ENCODE measurements at regions not wholly inside any gene's neighbourhood (a gene's known extent, or its start where the extent isn't known, plus 50 kb on each side); places are given as distances from the start of the nearest gene placed in this dataset.

- no peak for TF ChIP-seq REST (IDR thresholded peaks at IDR 0.05; ENCODE audit: insufficient read depth in 1 of 2, low read depth in 2 of 2, low read length in 2 of 2)
- TF ChIP-seq TAF1 (IDR thresholded peaks at IDR 0.05; ENCODE audit: borderline replicate concordance, insufficient read depth, low read length), result no peak
- no peak for TF ChIP-seq SIN3A (IDR thresholded peaks at IDR 0.05; ENCODE audit: borderline replicate concordance, insufficient read depth, low read length)
- no peak for TF ChIP-seq FOXP2 (optimal IDR thresholded peaks at IDR 0.05; ENCODE audit: borderline replicate concordance, extremely low read depth, extremely low read length, insufficient read depth)
Measured at GRCh38 chr17:77657839-77658238, 300.7 kb upstream of the TNRC6C start.

- TF ChIP-seq FOXP2 (optimal IDR thresholded peaks at IDR 0.05; ENCODE audit: borderline replicate concordance, extremely low read depth, extremely low read length, insufficient read depth) (no peak), SIN3A (IDR thresholded peaks at IDR 0.05; ENCODE audit: borderline replicate concordance, insufficient read depth, low read length) (no peak), TAF1 (IDR thresholded peaks at IDR 0.05; ENCODE audit: borderline replicate concordance, insufficient read depth, low read length) (no peak), POLR2AphosphoS5 (IDR thresholded peaks at IDR 0.05; ENCODE audit: low read depth, low read length) (no peak), REST (IDR thresholded peaks at IDR 0.05; ENCODE audit: insufficient read depth in 1 of 2, low read depth in 2 of 2, low read length in 2 of 2) (no peak)
Measured at GRCh38 chr17:77660524-77660923, 298.0 kb upstream of the TNRC6C start.

DNA sequence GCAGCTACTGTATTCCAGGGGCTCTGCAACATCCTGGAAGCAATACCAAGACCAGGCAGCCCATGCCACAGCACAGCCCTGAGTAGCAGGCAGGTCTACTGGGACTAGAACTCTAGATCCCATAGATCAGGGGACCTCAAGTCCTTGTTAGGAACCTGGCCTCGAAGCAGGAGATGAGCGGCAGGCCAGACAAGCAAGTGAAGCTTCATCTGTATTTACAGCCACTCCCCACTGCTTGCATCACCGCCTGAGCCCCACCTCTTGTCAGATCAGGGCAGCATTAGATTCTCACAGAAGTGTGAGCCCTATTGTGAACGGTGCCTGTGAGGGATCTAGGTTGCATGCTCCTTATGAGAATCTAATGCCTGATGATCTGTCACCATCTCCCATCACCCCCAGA lies 295.7 kb upstream of the TNRC6C start:
- no peak for TF ChIP-seq SIN3A (IDR thresholded peaks at IDR 0.05; ENCODE audit: borderline replicate concordance, insufficient read depth, low read length)
- no peak for TF ChIP-seq REST (IDR thresholded peaks at IDR 0.05; ENCODE audit: insufficient read depth in 1 of 2, low read depth in 2 of 2, low read length in 2 of 2)

- TF ChIP-seq FOXP2 (optimal IDR thresholded peaks at IDR 0.05; ENCODE audit: borderline replicate concordance, extremely low read depth, extremely low read length, insufficient read depth) (no peak), SIN3A (IDR thresholded peaks at IDR 0.05; ENCODE audit: borderline replicate concordance, insufficient read depth, low read length) (no peak), TAF1 (IDR thresholded peaks at IDR 0.05; ENCODE audit: borderline replicate concordance, insufficient read depth, low read length) (no peak), REST (IDR thresholded peaks at IDR 0.05; ENCODE audit: insufficient read depth in 1 of 2, low read depth in 2 of 2, low read length in 2 of 2) (no peak), POLR2AphosphoS5 (IDR thresholded peaks at IDR 0.05; ENCODE audit: low read depth, low read length) (no peak)
Measured at GRCh38 chr17:77664097-77664729, 294.3 kb upstream of the TNRC6C start.

- TF ChIP-seq POLR2AphosphoS5 (IDR thresholded peaks at IDR 0.05; ENCODE audit: low read depth, low read length) (no peak), REST (IDR thresholded peaks at IDR 0.05; ENCODE audit: insufficient read depth in 1 of 2, low read depth in 2 of 2, low read length in 2 of 2) (no peak), TAF1 (IDR thresholded peaks at IDR 0.05; ENCODE audit: borderline replicate concordance, insufficient read depth, low read length) (no peak), FOXP2 (optimal IDR thresholded peaks at IDR 0.05; ENCODE audit: borderline replicate concordance, extremely low read depth, extremely low read length, insufficient read depth) (no peak), SIN3A (IDR thresholded peaks at IDR 0.05; ENCODE audit: borderline replicate concordance, insufficient read depth, low read length) (no peak)
Measured at GRCh38 chr17:77665833-77666232, 292.7 kb upstream of the TNRC6C start.

All from PFSK-1 (cell line).